ENCODE measurements at regions not wholly inside any gene's neighbourhood (a gene's known extent, or its start where the extent isn't known, plus 50 kb on each side); places are given as distances from the start of the nearest gene placed in this dataset.

GRCh38 chr4:91963486-91963885 is 340.3 kb upstream of the GRID2 start:
- no peak for TF ChIP-seq JUND (IDR thresholded peaks at IDR 0.05)
- no peak for TF ChIP-seq REST (IDR thresholded peaks at IDR 0.05)
- TF ChIP-seq MAX (IDR thresholded peaks at IDR 0.05), result no peak
- TF ChIP-seq EGR1 (IDR thresholded peaks at IDR 0.05; ENCODE audit: low read depth in 2 of 2), result no peak
- no peak for TF ChIP-seq CTCF (IDR thresholded peaks at IDR 0.05; ENCODE audit: low read depth, low read length, missing input control)
- TF ChIP-seq YY1 (IDR thresholded peaks at IDR 0.05), result no peak
- TF ChIP-seq GABPA (IDR thresholded peaks at IDR 0.05 in 1 of 2, conservative IDR thresholded peaks at IDR 0.05 in 1 of 2), result no peak
- TF ChIP-seq TAF1 (conservative IDR thresholded peaks at IDR 0.05), result no peak
- no peak for TF ChIP-seq HNF4G (IDR thresholded peaks at IDR 0.05)
- TF ChIP-seq SP1 (IDR thresholded peaks at IDR 0.05), result no peak
- no peak for TF ChIP-seq ZBTB33 (IDR thresholded peaks at IDR 0.05)
- no peak for TF ChIP-seq FOXA1 (IDR thresholded peaks at IDR 0.05)
- no peak for TF ChIP-seq ATF3 (IDR thresholded peaks at IDR 0.05)
- TF ChIP-seq RXRA (IDR thresholded peaks at IDR 0.05), result no peak
